CD4-positive, alpha-beta T cell treated with Interleukin-21 for 1 hour (primary cell): ENCODE measurements at regions not wholly inside any gene's neighbourhood (a gene's known extent, or its start where the extent isn't known, plus 50 kb on each side); places are given as distances from the start of the nearest gene placed in this dataset.

Source experiments
- DNase-seq: peaks from one replicate; pipeline ENCODE4 v3.0.0-alpha.2; 2020

DNA sequence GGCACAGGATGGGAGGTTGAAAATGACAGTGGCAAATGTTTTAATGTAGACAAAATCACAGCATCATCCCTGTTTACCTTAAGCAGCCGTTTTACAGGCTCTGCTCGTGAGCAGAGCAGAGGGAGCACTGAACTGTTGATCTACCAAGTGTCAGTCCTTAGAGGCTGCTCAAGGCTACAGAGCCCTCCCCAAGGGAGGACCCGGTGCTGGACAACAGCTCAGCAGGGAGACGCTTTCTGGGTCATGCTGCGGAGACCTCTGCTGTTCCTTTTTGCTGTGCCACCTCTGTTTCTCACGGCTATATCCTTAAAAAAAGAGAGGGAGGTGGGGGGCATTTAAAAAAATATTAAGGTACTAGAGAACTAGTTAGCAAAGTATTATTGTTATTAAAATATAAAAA, 400.2 kb downstream of the GABRB3 start:
- DNase-seq: no peak

DNA sequence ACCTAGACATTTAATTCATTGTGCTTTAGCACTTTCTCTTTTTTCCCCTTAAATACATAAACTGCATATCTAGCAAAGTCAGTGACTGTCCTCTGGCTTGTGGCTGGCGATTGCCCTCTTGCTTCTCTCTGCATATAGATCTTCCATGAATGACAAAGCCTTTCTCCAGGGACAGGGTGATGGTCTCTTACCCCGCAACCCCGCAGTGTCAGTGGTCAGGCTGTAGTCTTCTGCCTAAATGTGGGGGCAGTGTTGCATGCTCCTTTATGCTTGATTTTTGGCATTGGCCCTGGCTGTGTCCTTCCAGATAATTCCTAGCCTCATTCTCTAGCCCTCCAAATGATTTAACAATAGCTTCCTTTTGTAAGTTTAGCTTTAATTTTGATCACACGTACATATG, 407.8 kb downstream of the GABRB3 start:
- DNase-seq: no peak

DNA sequence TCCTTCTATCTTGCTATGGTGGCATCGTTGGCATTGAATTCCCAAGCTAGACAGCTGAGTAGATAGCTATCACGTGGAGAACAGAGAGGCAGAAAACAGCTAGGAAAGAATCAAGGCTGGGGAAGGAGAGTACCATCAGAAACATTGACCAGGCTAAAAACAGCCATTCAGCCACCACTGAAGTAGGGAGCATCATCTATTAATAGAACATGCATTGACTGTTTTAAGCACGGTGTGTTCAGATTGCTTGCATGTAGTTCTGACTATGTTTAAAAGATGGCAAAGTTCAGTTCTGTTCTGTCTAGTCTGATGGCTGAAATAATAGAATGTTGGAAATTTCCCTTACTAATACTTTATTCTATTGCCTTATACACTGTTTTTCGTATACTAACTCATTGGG, 413.0 kb downstream of the GABRB3 start:
- DNase-seq: no peak

DNA sequence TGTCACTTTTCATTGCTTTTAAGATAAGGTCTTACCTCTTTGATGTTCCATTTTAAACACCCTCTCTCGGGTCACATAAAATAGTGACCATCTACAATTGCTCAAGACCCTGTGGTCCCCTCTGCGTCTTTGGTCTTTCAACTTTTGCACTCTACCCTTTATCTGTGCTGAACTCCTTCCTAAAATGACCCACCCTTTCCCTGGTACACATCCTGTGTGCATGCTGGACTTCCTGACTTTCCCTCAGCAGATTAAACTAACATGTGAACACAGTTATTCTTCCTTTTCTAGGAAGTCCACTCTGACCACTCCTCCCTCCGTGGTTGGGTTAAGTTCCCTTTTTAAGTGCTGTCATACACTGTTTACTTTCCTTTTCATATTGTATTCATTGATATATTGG, 414.2 kb downstream of the GABRB3 start:
- DNase-seq: no peak

DNA sequence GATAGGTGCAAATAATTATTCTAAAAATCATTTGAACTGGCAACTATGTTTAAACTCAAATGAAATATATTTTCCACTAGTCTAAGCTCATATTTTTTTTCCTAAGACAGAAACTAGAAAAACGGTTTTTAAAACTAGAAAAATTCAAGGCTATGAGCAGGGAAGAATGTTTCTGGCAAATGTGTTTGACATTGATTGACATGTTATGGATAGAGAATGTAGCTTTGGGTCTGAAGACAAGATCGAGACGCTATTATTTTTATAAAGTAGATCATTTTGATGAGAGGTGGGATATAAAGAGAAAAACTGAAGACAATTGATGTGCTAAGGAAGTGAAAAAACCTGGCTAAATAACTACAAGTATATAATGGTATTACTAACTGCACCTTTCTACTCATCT, 415.2 kb downstream of the GABRB3 start:
- DNase-seq: no peak

DNA sequence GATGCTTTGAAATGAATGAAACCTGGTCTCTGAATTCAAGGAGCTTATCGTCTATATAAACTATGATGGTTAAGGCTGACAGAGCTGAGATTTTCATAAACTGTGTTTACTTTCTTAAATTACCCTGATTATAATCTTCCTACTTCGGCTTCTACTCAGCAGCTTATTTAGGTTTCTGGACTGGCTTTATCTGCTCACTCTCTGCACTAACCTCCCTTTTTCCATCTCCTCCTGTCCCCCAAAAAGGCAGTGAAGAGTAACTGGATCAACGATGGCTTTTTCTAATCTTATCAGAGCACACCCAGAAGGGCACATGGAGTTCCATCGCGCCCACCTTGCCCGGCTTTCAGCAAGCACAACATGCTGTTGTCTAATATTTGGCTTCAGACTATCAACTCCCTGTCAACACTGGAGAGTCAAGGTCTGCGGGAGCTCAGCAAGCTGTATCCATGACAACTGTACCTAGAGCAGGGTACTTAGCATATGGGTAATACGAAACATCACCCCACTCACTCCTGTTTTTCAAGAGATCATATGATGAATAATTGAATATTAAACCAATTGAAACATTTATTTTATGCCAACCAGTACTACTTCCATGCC, 417.3 kb downstream of the GABRB3 start:
- no peak for DNase-seq

DNA sequence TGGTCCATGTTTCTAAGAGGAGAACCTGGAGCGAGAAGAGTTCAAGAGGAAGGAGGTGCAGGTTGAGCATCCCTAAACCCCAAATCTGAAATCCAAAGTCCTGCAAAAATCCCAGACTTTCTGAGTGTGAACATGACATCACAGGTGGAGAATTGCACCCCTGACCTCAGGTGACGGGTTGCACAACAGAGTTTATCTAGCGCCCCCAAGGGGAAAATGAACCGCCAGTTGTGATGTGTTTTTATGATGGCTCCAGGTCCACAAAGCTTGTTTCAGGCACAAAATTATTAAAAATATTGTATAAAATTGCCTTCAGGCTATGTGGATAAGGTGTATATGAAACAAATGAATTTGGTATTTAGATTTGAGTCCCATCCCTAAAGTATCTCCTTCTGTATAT, 420.0 kb downstream of the GABRB3 start:
- no peak for DNase-seq

DNA sequence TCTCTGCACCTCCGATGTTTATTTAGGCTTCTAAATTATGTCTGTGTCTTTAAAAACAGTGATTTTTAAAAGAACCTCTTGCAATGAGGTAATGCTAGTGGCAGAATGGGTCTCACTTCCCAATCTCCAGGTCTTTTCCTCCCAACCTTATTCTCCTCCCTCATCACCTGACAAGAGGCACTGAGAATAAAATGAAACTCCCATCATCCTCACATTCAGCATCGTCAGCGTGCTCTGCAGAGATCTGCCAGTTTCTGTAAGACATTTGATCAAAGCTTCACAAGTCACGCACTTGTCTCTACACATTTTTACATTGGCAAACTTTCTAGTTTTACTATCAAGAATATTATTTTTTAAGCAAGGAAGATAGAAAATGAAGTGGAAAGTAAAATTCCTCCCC, 420.5 kb downstream of the GABRB3 start:
- DNase-seq: no peak

DNA sequence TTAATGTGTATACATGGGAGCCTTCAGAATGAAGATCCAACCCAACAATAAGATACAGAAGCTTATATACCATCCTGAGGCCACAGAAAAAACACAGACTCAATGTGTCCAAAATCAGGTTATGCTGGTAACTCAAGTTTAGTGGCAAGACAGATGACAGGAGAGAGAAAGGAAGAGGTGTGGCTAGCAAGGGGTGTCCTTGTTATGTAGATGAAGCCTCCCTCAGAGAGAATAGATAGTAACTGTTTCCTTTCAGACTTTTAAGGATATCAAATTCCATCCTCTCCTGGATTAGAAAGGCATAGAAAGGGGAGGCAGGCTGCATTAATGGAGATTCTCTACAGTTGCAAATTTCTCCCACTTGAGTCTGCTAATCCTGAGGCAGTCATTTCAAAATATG, 447.4 kb downstream of the GABRB3 start:
- no peak for DNase-seq

DNA sequence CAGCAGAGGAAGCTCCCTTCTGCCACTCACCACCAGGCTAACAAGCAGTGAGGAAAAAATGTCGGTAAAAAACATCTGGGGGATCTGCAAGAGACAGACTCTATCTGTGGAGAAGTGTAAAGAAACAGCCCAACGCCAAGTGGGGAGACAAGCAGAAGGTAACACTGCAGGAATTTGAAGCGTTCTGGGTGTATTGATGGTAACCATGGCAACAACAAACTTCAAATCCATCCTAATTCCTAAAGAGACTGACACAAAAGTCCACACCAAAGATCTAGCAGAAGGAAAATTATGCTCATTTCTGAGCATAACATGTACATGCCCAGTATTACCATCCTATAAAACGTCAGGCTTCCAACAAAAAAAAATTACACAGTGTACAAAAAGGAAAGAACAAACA, 449.3 kb downstream of the GABRB3 start:
- DNase-seq: no peak

DNA sequence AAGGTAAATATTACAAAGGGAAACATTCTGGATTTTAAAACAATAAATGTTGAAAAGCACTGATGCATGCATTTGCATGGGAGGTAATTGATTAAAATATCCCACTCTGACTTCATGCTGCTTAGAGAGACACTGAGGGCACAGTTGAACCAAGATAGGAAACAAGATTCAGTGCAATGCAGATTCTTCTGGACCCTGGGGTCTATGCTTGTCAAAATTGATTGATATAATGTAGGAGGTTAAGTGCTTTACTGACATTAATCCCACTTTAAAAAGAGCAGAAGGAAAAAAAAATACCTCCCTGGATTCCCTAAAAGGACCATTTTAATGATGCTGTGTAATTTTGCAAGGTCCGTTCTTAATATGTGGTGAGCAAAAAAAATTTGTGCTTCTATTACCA, 454.2 kb downstream of the GABRB3 start:
- DNase-seq: no peak

DNA sequence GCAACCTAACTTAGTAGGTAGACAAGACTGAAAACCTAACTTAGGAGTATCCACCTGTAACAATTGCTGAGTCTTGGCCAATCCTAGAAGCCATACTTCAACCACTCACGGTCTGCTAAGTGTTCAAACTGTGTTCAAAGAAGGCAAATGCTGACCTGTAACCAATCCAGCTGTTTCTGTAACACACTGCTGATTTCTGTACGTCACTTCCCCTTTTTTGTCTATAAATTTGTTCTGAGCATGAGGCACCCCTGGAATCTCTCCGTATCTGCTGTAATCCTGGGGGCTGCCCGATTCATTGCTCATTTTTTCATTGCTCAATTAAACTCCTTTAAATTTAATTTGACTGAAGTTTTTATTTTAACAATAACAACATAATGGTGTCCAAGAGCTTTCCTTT, 451.4 kb upstream of the ATP10A start:
- no peak for DNase-seq

DNA sequence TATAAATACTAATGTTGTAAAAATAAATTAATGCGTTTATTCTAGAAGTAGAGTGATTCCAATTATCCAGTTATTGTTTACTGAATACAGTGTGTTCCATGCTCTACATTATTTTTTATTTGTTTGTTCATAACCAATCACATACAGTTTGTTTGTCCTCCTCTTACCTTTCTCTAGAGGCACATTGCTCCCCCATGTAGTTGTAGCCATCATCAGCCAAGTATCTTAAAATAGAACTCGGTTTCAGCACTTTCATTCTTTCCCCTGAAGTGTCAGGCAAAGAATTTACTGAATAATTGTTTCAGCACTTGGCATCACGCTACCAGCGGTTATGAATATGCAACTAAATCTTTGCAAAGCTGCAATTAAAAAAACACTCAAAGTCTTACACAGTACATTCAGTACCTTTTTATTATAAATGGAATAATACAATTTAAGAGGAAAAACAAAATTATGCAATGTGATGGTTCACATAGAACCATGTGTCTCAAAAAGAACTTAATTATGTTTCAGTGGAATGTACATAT, 448.6 kb upstream of the ATP10A start:
- DNase-seq: no peak

DNA sequence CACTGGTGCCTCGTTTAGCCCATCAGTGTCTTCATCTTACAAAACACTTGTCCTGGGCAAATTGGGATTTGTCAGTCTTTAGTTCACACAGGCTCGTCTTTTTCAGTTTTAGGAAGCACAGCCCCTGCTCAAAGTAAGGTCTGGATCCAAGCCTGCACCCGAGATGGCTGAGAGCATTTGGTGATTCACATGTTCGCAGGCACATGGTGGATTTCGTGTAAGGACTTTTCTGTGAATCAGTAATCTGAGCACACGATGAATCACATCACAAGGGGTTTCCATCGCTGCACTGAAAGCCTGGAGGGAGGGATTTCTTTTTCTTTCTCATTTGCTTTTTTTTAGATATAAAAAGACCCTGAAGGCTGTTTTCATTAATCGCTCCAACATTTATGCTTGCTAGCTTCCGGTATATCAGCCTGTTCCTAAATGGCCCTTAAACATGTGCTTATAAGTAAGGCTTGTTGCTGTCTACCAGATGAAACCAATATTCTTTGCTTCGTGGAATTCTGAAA, 435.6 kb upstream of the ATP10A start:
- no peak for DNase-seq

DNA sequence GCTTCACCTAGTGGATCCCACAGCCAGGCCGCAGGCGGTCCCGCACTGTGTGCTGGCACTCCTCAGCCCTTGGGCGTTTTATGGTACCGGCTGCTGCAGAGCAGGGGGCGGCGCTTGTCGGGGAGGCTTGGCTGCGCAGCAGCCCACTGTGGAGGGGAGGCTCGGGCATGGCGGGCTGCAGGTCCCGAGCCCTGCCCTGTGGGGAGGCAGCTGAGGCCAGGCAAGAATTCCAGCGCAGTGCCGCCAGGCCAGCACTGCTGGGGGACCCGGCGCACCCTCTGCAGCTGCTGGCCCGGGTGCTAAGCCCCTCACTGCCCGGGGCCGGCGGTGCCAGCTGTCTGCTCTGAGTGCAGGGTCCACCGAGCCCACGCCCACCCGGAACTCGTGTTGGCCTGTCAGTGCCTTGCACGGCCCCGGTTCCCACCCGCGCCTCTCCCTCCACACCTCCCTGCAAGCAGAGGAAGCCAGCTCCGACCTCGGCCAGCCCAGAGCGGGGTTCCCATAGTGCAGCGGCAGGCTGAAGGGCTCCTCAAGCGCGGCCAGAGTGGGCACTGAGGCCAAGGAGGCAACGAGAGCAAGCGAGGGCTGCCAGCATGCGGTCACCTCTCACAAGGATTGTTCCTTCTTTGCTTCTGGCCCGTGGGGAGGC, 435.0 kb upstream of the ATP10A start:
- DNase-seq: no peak

DNA sequence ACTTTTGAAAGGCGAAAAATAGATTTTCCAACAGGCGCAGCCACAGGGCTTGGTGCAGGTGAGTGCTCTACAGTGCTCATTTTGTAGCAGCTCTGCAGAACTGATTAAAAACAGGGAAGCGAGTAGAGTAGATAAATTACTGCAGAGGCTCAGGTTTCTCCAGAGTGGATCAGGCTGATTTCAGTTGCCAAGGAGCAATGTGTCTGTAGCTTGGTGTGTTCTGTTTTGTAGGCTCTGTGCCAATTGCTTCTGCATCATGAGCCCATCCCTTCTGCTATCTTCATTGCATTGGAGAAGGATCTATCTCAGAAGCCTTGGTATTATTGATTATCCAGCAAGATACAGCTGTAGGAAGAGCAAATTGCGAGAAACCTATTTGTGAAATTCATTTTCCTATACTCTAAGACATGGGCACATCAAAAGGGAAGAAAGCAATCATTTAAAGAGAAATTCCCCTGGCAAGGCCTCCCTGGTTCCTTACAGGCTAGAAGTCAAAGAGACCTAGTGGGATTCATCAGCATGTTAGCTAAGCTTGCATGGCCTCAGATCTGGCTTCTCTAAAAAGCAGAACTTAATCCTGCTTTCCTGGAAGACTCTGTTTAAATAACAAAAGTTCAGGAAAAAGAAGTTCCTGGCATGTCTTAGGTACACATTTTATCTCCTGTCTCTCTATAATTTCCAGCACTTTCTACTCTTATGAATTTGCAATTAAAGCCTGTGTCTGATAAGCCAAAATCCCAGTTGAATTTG, 432.4 kb upstream of the ATP10A start:
- DNase-seq: no peak

DNA sequence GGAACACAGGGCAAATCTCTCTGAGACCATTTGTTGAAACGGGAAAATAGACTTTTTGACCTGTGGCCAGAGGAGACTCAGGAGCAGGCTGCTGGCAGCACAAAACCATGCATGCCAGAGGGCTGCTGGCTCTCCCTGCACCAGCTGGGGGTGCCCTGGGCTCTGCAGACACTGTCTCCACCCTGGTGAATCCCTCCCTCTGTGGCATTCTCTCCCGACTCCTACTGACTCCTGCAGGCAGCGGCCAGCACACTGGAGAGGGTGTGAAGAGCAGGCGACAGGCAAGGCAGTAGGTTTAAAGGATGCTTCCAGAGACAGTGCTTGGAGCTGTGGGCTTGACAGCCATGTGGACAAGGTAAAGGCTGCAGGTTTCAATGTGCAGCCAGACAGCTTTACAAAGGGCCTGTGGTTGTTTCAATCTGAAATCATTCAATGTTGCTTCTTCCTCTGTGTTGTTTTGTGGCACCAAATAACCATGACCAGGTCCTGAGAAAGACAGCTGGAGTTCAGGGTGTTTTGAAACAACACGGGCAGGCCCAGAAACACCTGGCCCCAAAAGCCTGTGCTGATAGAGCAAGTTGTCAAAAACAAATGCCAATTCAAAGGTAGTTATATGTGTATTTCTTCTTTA, 431.0 kb upstream of the ATP10A start:
- DNase-seq: no peak

DNA sequence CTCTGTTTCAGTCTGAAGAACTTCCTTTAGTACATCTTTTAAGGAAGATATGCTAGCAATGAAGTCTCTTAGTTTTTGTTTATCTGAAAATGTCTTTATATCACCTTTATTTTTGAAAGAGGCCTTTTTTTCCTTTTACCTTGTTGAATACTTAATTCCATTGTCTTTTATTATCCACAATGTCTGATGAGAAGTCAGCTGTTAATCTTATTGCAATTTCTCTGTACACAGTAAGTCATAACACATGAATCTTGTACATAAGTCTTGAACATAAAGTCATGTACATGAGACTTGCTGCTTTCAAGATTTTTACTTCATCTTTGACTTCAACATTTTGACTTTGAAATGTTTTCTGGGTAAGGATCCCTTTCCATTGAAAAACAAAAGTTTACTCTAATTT, 424.3 kb upstream of the ATP10A start:
- DNase-seq: no peak

DNA sequence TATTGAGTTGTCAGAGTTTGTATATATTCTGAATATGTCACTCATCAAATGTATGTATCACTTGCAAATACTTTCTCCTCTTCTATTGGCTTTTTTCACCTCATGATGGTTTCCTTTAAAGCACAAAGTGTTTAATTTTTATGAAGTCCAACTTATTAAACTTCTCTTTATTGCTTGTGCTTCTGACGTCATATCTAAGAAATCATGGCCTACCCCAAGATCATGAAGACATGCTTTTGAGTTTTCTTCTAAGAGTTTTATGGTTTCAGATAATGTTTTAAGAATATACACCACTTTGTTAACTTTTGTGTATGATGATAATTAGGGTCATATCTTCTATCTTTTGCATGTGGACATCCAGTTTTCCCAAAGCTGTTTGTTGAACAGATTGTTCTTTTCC, 417.2 kb upstream of the ATP10A start:
- no peak for DNase-seq

DNA sequence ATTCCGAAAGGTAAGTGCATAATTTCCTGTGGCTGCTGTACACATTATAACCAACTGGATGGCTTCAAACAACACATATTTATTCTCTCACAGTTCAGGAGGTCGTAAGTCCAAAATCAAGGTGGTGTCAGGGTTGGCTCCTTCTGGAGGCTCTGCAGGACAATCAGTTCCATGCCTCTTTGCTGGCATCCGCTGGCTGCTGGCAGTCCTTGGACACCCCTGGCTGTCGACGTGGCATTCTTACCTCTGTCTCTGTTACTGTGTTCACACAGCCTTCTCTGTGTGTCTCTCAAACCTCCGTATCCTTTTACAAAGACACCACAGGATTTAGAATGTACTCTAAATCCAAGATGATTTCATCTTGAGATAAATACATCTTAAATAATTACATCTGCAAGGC, 398.8 kb upstream of the ATP10A start:
- no peak for DNase-seq

DNA sequence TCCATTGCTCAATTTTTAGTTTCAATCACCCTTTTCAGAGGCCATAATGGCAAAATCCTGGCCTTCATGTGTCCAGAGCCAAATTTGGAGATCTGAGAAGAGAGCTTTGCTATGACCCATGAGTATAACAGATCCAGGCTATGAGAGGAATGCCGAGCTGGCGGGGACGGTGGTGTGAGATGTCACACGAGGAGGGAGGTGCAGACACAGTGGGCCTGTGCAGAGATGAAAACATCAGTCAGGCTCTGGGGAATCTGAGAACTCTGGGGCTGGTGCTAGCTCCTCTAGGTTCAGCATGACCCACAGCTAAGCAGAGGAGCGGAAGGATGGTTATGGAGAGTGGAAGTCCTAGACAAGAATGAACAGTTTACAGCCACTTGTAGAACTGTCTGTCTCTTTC, 398.3 kb upstream of the ATP10A start:
- no peak for DNase-seq

DNA sequence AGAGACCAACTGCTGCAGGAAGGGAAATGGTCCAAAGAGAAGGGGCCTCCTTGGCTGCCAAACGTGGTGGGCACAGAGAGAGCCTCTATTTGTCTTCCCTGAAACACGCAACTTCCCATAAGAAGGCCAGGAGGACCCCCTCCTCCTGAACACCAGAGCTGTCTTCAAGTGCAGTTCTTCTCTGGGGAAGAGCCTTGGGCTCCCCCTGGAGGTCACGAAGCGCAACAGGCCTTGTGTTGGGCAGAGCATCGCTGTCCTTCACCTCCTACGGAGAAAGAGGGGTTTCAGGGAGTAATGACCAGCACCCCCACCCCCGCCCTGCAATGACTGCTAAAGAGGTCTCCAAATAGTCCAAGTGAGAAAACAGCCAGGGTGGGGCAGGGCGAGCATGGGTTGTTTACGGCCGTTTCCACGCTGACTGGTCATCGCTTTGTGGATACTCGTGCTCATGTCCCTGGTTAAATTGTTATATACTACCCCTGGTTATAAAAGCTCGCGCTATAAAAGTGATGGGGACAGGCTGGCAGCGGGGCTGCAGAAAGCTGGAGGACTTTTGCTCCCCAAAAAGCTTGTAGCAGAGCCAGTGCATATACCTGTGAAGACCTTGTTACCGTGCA, 397.5 kb upstream of the ATP10A start:
- DNase-seq: peak; percentile 15

DNA sequence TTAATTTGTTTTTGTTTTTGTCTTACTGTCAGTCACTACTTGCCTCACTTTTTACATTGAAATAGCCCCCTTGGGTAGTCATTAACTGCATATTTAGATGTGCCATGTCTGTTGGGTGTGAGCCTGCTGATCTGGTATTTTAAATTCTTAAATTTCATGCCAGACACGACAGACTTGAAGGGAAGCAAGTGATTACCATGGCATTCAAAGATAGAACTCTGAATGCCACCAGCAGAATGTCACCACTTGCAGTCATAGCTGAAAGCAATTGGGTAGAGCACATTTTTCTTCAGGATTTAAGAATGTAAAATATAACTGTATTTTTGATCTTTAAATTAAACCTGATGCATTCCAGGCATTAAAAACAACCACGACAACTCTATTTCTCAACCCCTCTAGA, 396.5 kb upstream of the ATP10A start:
- DNase-seq: no peak
